WTC11 (cell line): ENCODE measurements at regions not wholly inside any gene's neighbourhood (a gene's known extent, or its start where the extent isn't known, plus 50 kb on each side); places are given as distances from the start of the nearest gene placed in this dataset.

Experiments
- JUN ChIP-seq: sonication (generic); formaldehyde crosslinking; IDR thresholded peaks from 2 replicates; pipeline ENCODE4 v1.8.0; 2023; ENCODE audit warnings: mild to moderate bottlenecking, missing genetic modification reagents
- NFE2L1 ChIP-seq: sonication (generic); formaldehyde crosslinking; IDR thresholded peaks from 2 replicates; pipeline ENCODE4 v1.8.1; 2023; ENCODE audit warnings: missing genetic modification reagents
- USF2 ChIP-seq: sonication (generic); formaldehyde crosslinking; IDR thresholded peaks from 2 replicates; pipeline ENCODE4 v1.8.1; 2023; ENCODE audit warnings: mild to moderate bottlenecking, missing genetic modification reagents, moderate library complexity
- ZNF512 ChIP-seq: sonication (generic); formaldehyde crosslinking; IDR thresholded peaks from 2 replicates; pipeline ENCODE4 v1.8.1; 2022; ENCODE audit warnings: missing genetic modification reagents, borderline replicate concordance

GRCh38 chr12:77560714-77561113 is 270.0 kb upstream of the NAV3 start:
- TF ChIP-seq USF2 (CRISPR knock-in tag) (no peak), JUN (CRISPR knock-in tag) (no peak), ZNF512 (no peak), NFE2L1 (CRISPR knock-in tag) (no peak)
